ENCODE measurements at regions not wholly inside any gene's neighbourhood (a gene's known extent, or its start where the extent isn't known, plus 50 kb on each side); places are given as distances from the start of the nearest gene placed in this dataset.

- Histone ChIP-seq H3K9me3 (no peaks in the 10 kb centered on the region), H3K4me3 (no peak overlapping the region), H3K36me3 (no peaks in the 10 kb centered on the region), H3K27me3 (replicated peaks; ENCODE audit: insufficient read depth) (no peaks in the 10 kb centered on the region), H3K4me1 (replicated peaks) (no peaks in the 10 kb centered on the region), H3K27ac (no peak overlapping the region)
- intact Hi-C loops (cut with DNase I), result no loop called here
- DNase-seq (ENCODE audit: low spot score), result no peak
- TF ChIP-seq POLR2AphosphoS5 (IDR thresholded peaks at IDR 0.05) (no peak), CTCF (IDR thresholded peaks at IDR 0.05) (no peak), POLR2A (IDR thresholded peaks at IDR 0.05) (no peak)
Measured at GRCh38 chr3:116812949-116813348, 103.4 kb downstream of the TUSC7 start.

- no peak for DNase-seq (ENCODE audit: low spot score)
- Histone ChIP-seq H3K27me3 (replicated peaks; ENCODE audit: insufficient read depth) (no peaks in the 10 kb centered on the region), H3K4me3 (no peak overlapping the region), H3K27ac (no peak overlapping the region), H3K4me1 (replicated peaks) (no peaks in the 10 kb centered on the region), H3K9me3 (no peaks in the 10 kb centered on the region), H3K36me3 (no peaks in the 10 kb centered on the region)
- TF ChIP-seq POLR2A (IDR thresholded peaks at IDR 0.05) (no peak), CTCF (IDR thresholded peaks at IDR 0.05) (no peak), POLR2AphosphoS5 (IDR thresholded peaks at IDR 0.05) (no peak)
- WGBS, result 86% methylated on average over 1 of the region's 1 CpG
- intact Hi-C loops (cut with DNase I), result no loop called here
Measured at GRCh38 chr3:116815321-116815720, 105.7 kb downstream of the TUSC7 start.

- 34% methylated on average over 5 of the region's 5 CpGs for WGBS
- no peaks in the 10 kb centered on the region for H3K9me3 ChIP-seq
- H3K36me3 ChIP-seq, result no peaks in the 10 kb centered on the region
- DNase-seq (ENCODE audit: low spot score), result peak; percentile 10
- TF ChIP-seq POLR2AphosphoS5 (IDR thresholded peaks at IDR 0.05) (peak; percentile 65), CTCF (IDR thresholded peaks at IDR 0.05) (no peak)
- intact Hi-C loops (cut with DNase I), result no loop called here
- H3K27me3 ChIP-seq (replicated peaks; ENCODE audit: insufficient read depth), result no peaks in the 10 kb centered on the region
- H3K27ac ChIP-seq, result peak overlapping the region in 1 of 2 donors; percentile 1
- H3K4me3 ChIP-seq, result no peak overlapping the region
- H3K4me1 ChIP-seq (replicated peaks), result no peaks in the 10 kb centered on the region
Measured at GRCh38 chr3:116815831-116816588, 106.4 kb downstream of the TUSC7 start.

- no peak overlapping the region for H3K27ac ChIP-seq
- H3K4me1 ChIP-seq (replicated peaks), result no peaks in the 10 kb centered on the region
- no peaks in the 10 kb centered on the region for H3K36me3 ChIP-seq
- TF ChIP-seq CTCF (IDR thresholded peaks at IDR 0.05) (no peak), POLR2AphosphoS5 (IDR thresholded peaks at IDR 0.05) (no peak), POLR2A (IDR thresholded peaks at IDR 0.05) (no peak)
- 88% methylated on average over 1 of the region's 1 CpG for WGBS
- no peak overlapping the region for H3K4me3 ChIP-seq
- no peaks in the 10 kb centered on the region for H3K27me3 ChIP-seq (replicated peaks; ENCODE audit: insufficient read depth)
- intact Hi-C loops (cut with DNase I), result no loop called here
- H3K9me3 ChIP-seq, result no peaks in the 10 kb centered on the region
- no peak for DNase-seq (ENCODE audit: low spot score)
Measured at GRCh38 chr3:116821371-116821770, 111.8 kb downstream of the TUSC7 start.

- H3K27me3 ChIP-seq (replicated peaks; ENCODE audit: insufficient read depth), result no peaks in the 10 kb centered on the region
- H3K4me3 ChIP-seq, result no peak overlapping the region
- TF ChIP-seq CTCF (IDR thresholded peaks at IDR 0.05) (no peak), POLR2A (IDR thresholded peaks at IDR 0.05) (no peak), POLR2AphosphoS5 (IDR thresholded peaks at IDR 0.05) (no peak)
- no peaks in the 10 kb centered on the region for H3K9me3 ChIP-seq
- no peak overlapping the region for H3K27ac ChIP-seq
- no peaks in the 10 kb centered on the region for H3K36me3 ChIP-seq
- no peaks in the 10 kb centered on the region for H3K4me1 ChIP-seq (replicated peaks)
- no peak for DNase-seq (ENCODE audit: low spot score)
- intact Hi-C loops (cut with DNase I), result no loop called here
- WGBS, result 69% methylated on average over 1 of the region's 1 CpG
Measured at GRCh38 chr3:116824208-116824607, 114.6 kb downstream of the TUSC7 start.

Measured in prostate gland (tissue), 2 donors.